H7 (cell line): ENCODE measurements at regions not wholly inside any gene's neighbourhood (a gene's known extent, or its start where the extent isn't known, plus 50 kb on each side); places are given as distances from the start of the nearest gene placed in this dataset.
"Not testable (repeated sequence)": the region's sequence is repeated elsewhere in the genome, so short reads cannot be mapped to it uniquely, and the experiment has no call there.

Experiments
- DNase-seq: peaks from one replicate; pipeline ENCODE4 v3.0.0; 2012
- H3K27me3 ChIP-seq: 2 replicates; pipeline ENCODE4 v1.6.0; 2011; ENCODE audit warnings: mild to moderate bottlenecking, low read length; ENCODE audit not compliant: control insufficient read depth, insufficient read depth
- H3K36me3 ChIP-seq: replicated peaks from 2 replicates; pipeline ENCODE4 v1.5.1; 2011; ENCODE audit warnings: low read length; ENCODE audit not compliant: control insufficient read depth, insufficient read depth
- H3K4me3 ChIP-seq: 2 replicates; pipeline ENCODE4 v1.5.1; 2011; ENCODE audit warnings: low read depth, mild to moderate bottlenecking, control low read depth, low read length, moderate library complexity; ENCODE audit not compliant: insufficient read depth

DNA sequence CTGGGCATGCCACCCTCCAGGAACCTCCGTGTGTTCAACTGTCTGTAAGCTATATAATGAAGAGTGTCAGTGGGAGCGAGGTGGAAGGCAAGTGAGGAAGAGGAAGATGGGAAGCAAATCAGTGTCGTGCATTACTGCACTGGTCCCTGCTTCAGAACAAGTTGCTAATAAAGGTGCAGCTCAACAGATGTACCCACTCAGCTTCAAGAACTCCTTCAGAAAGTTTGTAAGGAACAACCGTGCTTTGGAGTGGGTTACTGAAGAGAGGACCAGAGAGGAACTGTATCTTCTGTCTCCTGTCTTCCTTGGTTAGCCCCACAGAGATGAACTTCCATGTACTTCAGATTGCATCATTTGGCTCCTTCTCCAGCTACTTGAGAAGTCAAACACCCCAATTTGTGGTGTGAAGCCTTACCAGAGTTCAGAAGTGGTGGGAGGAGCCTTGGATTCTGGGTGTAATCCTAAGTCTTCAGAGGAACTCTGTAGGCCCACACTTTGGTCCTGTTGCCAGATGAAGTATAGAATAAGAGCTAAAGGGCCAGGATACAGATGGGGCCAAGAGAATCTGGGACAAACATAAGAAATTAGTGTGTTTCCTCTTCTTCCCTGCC is 290.5 kb upstream of the PROX1 start:
- H3K36me3 ChIP-seq = no peaks in the 10 kb centered on the region
- no peak for DNase-seq
- H3K27me3 ChIP-seq = no peaks in the 10 kb centered on the region
- H3K4me3 ChIP-seq = no peak overlapping the region

DNA sequence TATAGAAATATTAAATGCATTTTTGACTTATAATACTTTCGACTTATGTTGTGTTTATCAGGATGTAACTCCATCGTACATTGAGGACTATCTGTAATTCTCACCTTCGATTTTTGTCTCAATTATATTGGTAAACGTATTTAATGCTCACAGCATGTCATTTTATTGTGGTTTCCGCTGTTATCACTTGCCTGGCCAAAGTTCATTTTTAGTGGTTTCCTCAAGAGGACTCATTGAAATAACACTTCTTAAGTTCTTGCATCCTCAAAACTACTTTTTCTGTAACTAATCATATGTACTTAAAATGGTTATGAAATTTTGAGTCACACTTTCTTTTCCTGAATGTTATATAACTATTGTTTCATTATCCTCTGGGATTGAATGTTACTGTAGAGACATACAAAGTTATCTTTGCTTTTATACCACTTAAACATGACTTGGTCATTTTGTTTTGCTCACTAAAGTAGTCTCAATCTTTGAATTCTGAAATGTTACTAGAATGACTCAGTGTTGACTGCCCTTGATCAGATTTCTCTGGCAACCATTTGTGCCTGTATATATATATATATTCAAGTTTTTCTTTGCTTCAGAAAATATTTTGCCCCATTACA is 289.6 kb upstream of the PROX1 start:
- no peak for DNase-seq
- no peaks in the 10 kb centered on the region for H3K27me3 ChIP-seq

DNA sequence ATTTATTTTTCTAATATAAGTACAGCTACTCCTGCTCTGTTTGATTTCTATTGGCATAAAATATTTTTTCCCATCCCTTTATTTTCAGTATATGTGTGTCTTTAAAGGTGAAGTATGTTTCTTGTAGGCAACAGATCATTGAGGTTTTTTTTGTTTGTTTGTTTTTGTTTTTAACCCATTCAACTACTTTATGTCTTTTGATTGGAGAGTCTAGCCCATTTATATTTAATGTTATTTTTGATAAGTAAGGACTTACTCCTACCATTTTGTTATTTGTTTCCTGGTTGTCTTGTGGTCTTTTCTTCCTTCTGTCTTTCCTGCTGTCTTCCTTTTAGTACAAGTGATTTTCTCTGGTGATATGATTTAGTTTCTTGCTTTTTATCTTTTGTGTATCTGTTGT is 285.1 kb upstream of the PROX1 start:
- Histone ChIP-seq H3K36me3 (no peaks in the 10 kb centered on the region), H3K4me3 (no peak overlapping the region), H3K27me3 (no peaks in the 10 kb centered on the region)
- no peak for DNase-seq

More for the DNA sequence above, 289.6 kb upstream of the PROX1 start:
- no peak overlapping the region for H3K4me3 ChIP-seq
- no peaks in the 10 kb centered on the region for H3K36me3 ChIP-seq

DNA sequence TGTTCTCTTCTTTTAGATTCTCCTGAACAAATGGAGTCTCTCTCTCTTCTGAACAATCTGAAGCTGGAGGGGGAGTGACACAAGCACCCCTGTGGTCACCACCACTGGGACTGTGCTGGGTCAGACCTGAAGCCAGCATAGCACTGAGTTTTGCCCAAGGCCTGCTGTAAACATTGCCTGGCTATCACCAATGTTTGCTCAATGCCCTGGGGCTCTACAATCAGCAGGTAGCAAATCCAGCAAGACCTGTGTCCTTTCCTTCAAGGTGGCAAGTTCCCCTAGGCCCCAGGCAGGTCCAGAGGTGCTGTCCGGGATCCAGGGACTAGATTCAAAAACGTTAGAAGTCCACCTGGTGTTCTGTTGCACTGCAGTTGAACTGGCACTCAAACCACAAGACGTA is 282.8 kb upstream of the PROX1 start:
- no peak for DNase-seq
- Histone ChIP-seq H3K27me3 (no peaks in the 10 kb centered on the region), H3K36me3 (no peaks in the 10 kb centered on the region), H3K4me3 (no peak overlapping the region)

DNA sequence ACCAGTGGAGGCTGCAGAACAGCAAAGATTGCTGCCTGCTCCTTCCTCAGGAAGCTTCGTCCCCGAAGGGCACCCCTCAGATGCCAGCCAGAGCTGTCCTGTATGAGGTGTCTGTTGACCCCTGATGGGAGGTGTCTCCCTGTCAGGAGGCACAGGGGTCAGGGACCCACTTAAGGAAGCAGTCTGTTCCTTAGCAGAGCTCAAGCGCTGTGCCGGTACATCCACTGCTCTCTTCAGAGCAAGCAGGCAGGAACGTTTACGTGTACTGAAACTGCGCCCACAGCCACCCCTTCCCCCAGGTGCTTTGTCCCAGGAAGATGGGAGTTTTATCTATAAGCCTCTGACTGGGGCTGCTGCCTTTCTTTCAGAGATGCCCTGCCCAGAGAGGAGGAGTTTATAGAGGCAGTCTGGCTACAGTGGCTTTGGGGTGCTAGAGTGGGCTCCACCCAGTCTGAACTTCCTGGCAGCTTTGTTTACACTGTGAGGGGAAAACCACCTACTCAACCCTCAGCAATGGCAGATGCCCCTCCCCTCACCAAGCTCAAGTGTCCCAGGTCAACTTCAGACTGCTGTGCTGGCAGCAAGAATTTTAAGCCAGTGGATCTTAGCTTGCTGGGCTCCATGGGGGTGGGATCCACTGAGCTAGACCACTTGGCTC is 275.8 kb upstream of the PROX1 start:
- not testable (repeated sequence) for H3K27me3 ChIP-seq, H3K4me3 ChIP-seq, DNase-seq, H3K36me3 ChIP-seq

DNA sequence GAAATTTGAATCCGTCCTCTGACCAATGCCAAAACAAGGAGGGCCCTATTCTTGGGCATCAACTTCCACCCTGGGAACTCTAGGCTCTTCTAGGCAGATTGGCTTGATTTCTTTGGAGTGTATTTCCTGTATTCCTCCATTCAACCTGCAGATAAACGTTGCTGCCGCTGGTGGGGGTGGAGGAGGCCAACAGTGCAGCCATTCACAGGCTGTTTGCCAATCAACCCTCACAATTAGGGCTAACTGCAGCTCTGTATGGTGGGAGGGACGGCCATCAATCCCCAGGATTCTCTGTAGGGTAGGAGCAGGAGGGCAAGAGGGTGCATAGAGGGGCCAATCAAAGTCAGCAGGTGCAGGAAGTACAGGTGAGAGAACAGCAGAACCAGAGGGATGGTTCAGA is 273.1 kb upstream of the PROX1 start:
- H3K36me3 ChIP-seq = no peaks in the 10 kb centered on the region
- no peaks in the 10 kb centered on the region for H3K27me3 ChIP-seq
- DNase-seq = peak; percentile 17

DNA sequence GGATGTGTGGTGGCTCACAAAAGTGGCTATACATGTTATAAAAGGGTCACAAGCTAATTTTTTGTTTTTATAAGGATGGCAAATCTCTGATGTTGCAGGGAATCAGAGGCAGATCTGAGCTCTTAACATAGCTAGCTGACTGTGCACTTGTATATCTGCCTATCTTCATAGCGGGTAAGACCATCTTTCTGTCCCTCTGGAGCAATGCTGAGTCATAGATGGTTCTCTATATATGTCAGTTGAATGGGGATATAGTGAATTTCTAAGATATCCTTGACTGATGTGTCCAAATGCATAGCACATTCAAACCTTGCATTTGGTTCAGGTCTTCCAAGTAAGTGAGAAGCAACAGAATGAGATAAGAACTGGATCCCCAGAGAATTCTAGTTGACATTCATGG is 272.6 kb upstream of the PROX1 start:
- no peak for DNase-seq
- no peaks in the 10 kb centered on the region for H3K36me3 ChIP-seq
- no peaks in the 10 kb centered on the region for H3K27me3 ChIP-seq
- no peak overlapping the region for H3K4me3 ChIP-seq

More for the DNA sequence above, 273.1 kb upstream of the PROX1 start:
- no peak overlapping the region for H3K4me3 ChIP-seq

DNA sequence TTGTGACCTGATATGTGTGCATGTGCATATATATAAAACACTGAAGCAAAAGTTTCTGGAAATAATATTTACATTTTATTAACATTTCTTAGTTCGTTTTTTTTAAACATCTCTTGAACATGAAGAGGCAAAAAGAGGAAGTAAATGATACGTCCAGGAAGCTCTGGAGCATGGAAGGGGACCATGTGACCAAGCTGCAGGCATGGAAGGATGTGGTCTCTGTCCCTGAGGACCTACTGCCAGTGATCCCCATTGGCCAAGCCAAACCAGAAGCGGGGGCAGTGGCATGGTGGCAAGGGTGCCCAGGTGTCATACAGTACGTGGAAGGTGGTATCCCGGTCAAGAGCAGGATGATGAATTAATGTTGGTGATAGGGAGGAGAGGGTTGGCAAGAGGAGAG is 268.3 kb upstream of the PROX1 start:
- no peaks in the 10 kb centered on the region for H3K36me3 ChIP-seq
- H3K4me3 ChIP-seq = no peak overlapping the region
- DNase-seq = no peak
- H3K27me3 ChIP-seq = no peaks in the 10 kb centered on the region

DNA sequence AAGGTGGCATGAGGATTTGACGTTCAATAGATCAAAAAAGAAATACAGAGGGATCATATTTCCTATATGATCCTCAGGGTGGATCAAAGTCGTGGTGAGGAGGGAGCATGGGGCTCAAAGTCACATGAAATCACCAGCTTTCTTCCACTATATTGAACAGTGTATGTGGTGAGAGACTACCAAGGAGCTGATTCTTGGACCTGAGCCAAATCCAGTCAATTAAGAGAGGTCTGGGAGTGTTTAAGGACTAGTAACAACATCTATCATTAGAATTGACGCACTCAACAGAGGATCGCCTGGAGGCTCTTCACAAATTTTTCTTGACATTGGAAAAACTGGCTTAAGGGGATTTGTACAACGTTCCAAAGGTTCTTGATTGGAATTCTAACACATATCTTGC is 267.7 kb upstream of the PROX1 start:
- H3K36me3 ChIP-seq = no peaks in the 10 kb centered on the region
- no peak overlapping the region for H3K4me3 ChIP-seq
- DNase-seq = no peak
- H3K27me3 ChIP-seq = no peaks in the 10 kb centered on the region

DNA sequence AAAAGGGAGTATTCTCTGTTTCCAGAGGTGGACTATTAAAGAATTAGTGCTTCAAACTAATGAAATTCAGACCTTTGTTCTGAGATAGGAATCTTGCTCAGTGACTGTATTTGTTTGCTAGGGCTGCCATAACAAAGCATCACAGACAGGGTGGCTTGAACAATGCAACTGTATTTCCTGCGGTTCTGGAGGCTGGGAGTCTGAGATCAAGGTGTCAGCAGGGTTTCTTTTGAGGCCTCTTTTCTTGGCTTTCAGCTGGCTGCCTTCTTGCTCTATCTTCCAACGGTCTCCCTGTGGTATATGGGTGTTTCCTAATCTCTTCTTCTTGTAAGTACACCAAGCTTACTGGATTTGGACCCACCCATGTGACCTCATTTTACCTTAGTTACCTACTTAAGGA is 264.6 kb upstream of the PROX1 start:
- DNase-seq = no peak
- no peaks in the 10 kb centered on the region for H3K27me3 ChIP-seq
- H3K4me3 ChIP-seq = no peak overlapping the region

DNA sequence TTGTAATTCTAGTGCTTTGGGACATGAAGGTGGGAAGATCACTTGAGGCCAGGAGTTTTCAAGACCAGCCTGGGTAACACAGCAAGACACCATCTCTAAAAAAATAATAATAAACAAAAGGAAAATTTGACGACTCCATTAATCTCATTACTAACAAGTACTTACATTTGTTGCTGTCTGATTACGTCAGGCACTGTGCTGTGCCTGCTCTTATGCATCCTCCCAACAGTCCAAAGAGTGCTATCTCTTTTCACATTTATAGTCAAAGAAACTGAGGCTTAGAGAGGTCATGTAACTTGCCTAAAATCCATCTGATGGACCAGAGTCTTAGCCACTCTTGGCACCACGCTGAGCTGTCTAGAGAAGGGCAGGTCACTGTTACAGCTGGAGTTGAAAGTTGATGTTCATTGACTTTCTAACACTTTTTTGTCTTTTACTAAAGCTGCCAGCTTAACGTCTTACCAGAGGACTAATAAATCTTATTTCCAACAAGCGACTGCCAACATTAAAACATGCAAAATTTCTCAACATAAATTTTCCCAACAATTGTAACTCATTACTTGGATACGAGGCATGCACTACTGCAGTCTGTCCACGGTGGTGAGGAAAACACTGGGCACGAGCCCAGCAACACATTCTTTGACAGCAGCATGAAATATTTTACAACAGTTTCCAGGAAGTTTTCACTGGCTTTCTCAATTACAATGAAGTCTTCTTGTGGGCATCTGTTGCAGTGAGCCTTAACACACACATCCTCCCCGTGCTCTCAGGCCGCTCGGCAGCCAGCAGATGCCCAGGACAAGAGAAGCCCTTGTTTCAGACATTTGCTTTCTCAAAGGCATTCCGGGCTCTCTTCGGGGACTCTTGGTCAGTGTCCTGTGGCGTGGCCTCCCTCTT is 262.9 kb upstream of the PROX1 start:
- H3K4me3 ChIP-seq = no peak overlapping the region
- no peaks in the 10 kb centered on the region for H3K27me3 ChIP-seq
- no peak for DNase-seq
- H3K36me3 ChIP-seq = no peaks in the 10 kb centered on the region

More for the DNA sequence above, 264.6 kb upstream of the PROX1 start:
- no peaks in the 10 kb centered on the region for H3K36me3 ChIP-seq

DNA sequence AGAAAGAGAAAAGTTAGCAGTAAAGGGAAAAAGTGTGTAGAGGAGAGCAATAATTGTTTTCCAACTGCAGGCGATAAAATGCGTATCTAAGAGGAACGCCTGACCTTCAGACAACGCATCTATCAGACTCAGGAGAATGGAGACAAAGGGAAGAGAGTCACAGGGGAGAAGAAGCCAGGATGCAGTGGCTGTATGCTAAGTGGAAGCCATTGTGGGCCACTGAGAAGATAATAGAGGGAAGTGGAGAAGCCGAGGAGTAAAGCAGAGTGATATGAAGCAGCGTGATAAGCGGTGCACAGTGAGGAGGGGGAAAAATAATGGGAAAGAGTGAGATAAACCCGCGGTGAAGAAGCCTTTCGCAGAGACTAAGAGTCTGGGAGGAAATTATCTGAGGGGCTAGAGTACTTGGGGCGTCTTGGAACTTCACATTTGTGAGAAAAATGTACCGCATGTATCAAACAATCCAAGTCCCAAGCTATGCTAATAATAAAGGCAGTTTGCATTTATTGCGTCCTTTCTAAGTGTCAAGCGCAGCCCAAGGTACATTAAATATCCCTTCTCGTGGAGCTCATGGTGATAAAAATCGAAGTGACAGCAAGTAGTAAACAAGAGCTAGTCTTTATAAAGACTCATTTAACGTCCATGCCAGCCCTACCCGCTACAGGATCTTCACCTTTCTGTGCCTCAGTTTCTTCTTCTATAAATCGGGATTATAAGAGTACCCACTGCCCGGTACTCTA is 259.8 kb upstream of the PROX1 start:
- no peaks in the 10 kb centered on the region for H3K27me3 ChIP-seq
- DNase-seq = no peak
- H3K36me3 ChIP-seq = no peaks in the 10 kb centered on the region
- H3K4me3 ChIP-seq = no peak overlapping the region

DNA sequence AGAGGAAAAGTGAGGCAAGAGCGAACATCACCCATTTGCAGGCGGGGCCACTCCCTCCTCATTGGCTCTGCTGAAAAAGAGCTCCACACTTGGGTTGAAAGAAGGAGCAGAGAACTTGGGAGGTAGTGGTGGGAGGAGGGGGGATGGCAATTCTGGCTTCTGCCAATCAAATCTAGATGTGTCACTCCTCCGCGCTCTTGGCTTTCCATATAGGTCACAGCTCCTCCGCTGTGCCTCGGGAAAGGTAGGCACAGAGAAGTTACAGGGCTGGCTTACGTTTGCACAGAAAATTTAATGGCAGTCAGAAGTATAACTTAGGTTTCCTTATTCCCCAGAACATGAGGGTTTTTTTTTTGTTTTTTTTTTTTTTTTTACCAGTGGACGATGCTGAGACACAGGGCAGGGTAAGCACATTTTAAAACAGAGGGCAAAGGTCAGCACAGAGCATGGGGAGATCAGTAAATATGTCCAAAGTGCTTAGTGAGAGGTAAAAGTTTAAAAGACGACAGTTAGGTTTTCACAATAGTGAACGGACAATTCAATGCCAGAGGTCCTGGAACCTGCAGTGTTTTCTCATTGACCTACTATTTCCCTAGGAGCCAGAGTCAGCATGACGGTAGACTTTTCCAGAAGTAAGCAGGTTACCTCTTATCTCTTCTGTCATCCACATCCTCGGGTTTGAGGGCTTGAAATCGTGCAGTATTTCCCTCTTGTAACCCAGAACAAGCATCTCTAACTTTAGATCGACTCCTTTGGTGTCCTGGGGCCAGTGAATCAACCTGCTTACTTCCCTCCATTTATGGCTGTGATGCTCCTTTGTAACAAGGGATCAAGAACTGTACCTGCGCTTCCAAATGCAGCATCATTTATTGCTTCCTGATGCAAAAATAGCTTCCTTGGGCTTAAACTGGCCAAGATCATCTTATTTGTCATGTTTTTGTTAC is 258.9 kb upstream of the PROX1 start:
- H3K27me3 ChIP-seq = no peaks in the 10 kb centered on the region
- DNase-seq = no peak
- H3K36me3 ChIP-seq = no peaks in the 10 kb centered on the region
- no peak overlapping the region for H3K4me3 ChIP-seq
